Neuron (in vitro differentiated cells): ENCODE measurements at regions not wholly inside any gene's neighbourhood (a gene's known extent, or its start where the extent isn't known, plus 50 kb on each side); places are given as distances from the start of the nearest gene placed in this dataset.
"Not testable (repeated sequence)": the region's sequence is repeated elsewhere in the genome, so short reads cannot be mapped to it uniquely, and the experiment has no call there.

Source experiments
- H2AFZ ChIP-seq: one replicate; pipeline ENCODE4 v1.6.1; 2013; ENCODE audit warnings: low read depth, mild to moderate bottlenecking, inconsistent platforms, low read length, moderate library complexity
- H3K27me3 ChIP-seq: one replicate; pipeline ENCODE4 v1.6.1; 2013; ENCODE audit warnings: low read length; ENCODE audit not compliant: insufficient read depth
- H3K36me3 ChIP-seq: one replicate; pipeline ENCODE4 v1.6.1; 2013; ENCODE audit warnings: low read length; ENCODE audit not compliant: insufficient read depth
- H3K4me1 ChIP-seq: one replicate; pipeline ENCODE4 v1.6.1; 2013; ENCODE audit warnings: low read length; ENCODE audit not compliant: insufficient read depth
- H3K4me3 ChIP-seq: 2 replicates; pipeline ENCODE4 v1.5.1; 2013; ENCODE audit warnings: mild to moderate bottlenecking, low read length, moderate library complexity
- H3K9me3 ChIP-seq: one replicate; pipeline ENCODE4 v1.6.1; 2013; ENCODE audit warnings: low read length

DNA sequence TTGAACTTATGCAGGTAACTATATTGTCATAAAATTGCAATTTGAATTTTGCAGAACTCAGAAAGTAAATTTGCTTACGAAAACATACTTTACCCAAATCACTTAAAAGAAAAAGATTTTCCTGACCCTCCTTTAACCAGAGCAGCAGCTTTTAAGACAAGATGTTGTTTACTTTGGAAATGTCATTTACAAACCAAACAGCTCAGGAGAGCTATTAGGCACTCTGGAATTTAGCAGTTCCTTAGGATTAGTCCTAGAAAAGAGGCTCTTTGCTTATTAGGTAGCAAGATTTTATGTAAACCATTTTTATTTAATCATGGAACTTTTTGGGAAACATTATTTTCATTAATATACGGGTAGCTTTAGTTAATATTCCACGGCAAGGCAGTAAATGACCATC is 765.7 kb upstream of the POU3F4 start:
- H3K9me3 ChIP-seq = no peaks in the 10 kb centered on the region
- H3K27me3 ChIP-seq = no peaks in the 10 kb centered on the region
- H3K36me3 ChIP-seq = no peaks in the 10 kb centered on the region
- no peak overlapping the region for H3K4me3 ChIP-seq
- H2AFZ ChIP-seq = no peak overlapping the region
- no peaks in the 10 kb centered on the region for H3K4me1 ChIP-seq

DNA sequence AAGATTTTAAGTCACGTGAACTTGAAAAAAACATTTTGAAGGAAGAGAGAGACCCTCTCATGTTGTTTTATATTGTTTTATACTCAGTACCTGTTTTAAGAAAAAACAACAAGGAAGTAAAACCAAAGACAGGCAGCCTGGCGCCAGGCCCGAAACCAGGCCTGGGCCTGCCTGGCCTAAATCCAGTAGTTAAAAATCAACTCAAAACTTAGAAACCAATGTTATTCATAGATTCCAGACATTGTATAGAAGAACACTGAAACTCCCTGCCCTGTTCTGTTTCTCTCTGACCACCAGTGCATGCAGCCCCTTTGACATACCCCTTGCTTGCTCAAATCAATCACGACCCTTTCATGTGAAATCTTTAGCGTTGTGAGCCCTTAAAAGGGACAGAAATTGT is 762.4 kb upstream of the POU3F4 start:
- H3K4me1 ChIP-seq, H3K4me3 ChIP-seq: not testable (repeated sequence)

DNA sequence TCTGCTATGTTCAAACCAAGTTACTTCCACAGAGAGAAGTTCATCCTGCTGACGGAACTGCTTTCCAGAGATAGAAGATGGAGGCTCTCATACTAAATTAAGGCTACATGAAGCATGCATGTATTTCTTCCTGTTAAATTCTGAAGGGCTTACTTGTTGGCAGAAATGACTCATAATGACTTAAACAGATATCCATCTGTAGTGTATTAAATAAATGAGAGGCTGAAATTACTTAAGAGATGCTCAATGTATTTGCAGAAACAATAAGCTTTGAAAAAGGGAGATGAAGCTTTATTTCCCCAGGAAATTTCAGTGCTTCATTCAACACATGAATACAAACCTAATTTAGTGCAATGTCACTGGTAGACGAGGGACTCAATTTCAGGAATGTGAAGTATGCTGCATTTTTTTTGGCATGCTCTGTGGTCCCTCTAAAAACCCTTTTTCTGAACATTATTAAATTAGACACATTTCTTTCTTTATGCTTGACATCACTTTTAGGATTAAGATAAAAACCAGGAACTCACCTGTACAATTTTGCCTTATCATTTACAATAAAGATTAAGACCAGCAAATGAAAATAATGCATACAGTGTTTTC is 759.1 kb upstream of the POU3F4 start:
- Histone ChIP-seq H3K27me3 (no peaks in the 10 kb centered on the region), H3K4me3 (no peak overlapping the region), H3K4me1 (no peaks in the 10 kb centered on the region), H2AFZ (no peak overlapping the region), H3K36me3 (no peaks in the 10 kb centered on the region), H3K9me3 (no peaks in the 10 kb centered on the region)

More for the DNA sequence above, 762.4 kb upstream of the POU3F4 start:
- not testable (repeated sequence) for H3K9me3 ChIP-seq, H3K36me3 ChIP-seq, H2AFZ ChIP-seq, H3K27me3 ChIP-seq

GRCh38 chrX:82756272-82756671 is 751.8 kb upstream of the POU3F4 start:
- no peak overlapping the region for H3K4me3 ChIP-seq
- no peaks in the 10 kb centered on the region for H3K4me1 ChIP-seq
- H3K27me3 ChIP-seq = no peaks in the 10 kb centered on the region
- no peaks in the 10 kb centered on the region for H3K9me3 ChIP-seq
- no peaks in the 10 kb centered on the region for H3K36me3 ChIP-seq
- no peak overlapping the region for H2AFZ ChIP-seq

DNA sequence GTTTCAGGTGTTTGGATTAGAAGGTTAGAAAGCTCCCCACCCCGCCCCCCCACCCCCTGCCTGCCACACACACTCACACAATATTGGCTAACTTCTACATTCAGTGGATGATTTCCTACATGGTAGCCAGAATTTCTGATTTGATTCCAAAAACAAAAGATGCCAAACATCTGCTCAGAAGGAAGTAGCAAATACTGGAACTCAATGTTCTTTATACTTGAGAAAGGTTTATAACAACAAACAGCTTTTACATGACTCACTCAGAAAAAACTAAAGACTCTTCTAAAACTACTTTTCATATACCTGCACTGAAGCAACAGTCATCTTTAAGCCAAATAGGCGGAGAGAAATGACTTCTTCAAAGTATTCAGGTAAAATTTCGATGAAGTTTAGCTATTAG is 750.5 kb upstream of the POU3F4 start:
- no peak overlapping the region for H3K4me3 ChIP-seq

DNA sequence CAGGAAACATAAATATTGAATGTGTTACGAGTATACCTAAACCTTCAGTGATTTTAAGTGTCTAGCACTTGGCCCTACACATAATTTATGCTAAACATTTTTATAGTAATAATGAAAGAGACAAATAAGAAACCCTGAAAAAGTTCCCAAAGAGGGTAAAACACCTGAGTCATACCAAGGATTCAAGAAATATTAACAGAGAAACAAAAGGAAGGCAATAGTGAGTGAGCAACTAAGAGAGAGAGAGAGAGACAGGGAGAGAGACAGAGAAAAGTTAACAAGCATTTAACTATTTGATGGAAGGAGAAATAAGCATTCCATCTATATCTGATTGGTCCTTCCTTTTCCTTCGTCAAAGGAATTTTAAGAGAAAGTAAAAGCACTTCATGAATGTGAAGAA is 743.6 kb upstream of the POU3F4 start:
- Histone ChIP-seq H3K9me3 (no peaks in the 10 kb centered on the region), H2AFZ (no peak overlapping the region), H3K4me3 (no peak overlapping the region), H3K27me3 (no peaks in the 10 kb centered on the region), H3K4me1 (no peaks in the 10 kb centered on the region), H3K36me3 (no peaks in the 10 kb centered on the region)

More for the DNA sequence above, 750.5 kb upstream of the POU3F4 start:
- H3K27me3 ChIP-seq = no peaks in the 10 kb centered on the region
- H3K36me3 ChIP-seq = no peaks in the 10 kb centered on the region
- no peaks in the 10 kb centered on the region for H3K9me3 ChIP-seq
- H2AFZ ChIP-seq = no peak overlapping the region
- no peaks in the 10 kb centered on the region for H3K4me1 ChIP-seq

DNA sequence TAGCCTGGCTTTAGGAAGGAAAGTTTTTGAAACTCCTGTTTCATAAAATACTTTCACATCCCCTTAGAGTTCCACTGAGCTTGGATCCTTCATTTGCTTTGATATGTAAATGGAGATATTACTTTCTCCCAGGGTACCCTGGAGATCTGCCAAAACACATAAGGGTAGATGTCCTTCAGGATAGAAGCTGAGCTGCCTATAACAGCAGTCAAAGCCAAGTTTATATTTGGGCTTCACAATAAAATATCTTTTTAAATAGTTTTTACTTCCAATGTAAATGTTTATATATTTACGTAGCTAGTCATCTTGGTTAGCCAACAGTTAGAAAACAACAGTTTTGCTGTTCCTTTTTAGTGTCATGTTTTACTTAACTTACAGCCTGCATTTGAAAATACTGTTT is 742.3 kb upstream of the POU3F4 start:
- no peaks in the 10 kb centered on the region for H3K36me3 ChIP-seq
- no peak overlapping the region for H3K4me3 ChIP-seq
- no peaks in the 10 kb centered on the region for H3K27me3 ChIP-seq
- no peaks in the 10 kb centered on the region for H3K9me3 ChIP-seq
- no peak overlapping the region for H2AFZ ChIP-seq
- no peaks in the 10 kb centered on the region for H3K4me1 ChIP-seq

- Histone ChIP-seq H2AFZ (no peak overlapping the region), H3K27me3 (no peaks in the 10 kb centered on the region), H3K36me3 (no peaks in the 10 kb centered on the region), H3K4me3 (no peak overlapping the region), H3K9me3 (no peaks in the 10 kb centered on the region), H3K4me1 (no peaks in the 10 kb centered on the region)
These were observed 732.7 kb upstream of the POU3F4 start for GRCh38 chrX:82775426-82775825.

GRCh38 chrX:82782014-82782413 is 726.1 kb upstream of the POU3F4 start:
- Histone ChIP-seq H3K36me3 (no peaks in the 10 kb centered on the region), H2AFZ (no peak overlapping the region), H3K4me1 (no peaks in the 10 kb centered on the region), H3K27me3 (no peaks in the 10 kb centered on the region), H3K9me3 (no peaks in the 10 kb centered on the region), H3K4me3 (no peak overlapping the region)

DNA sequence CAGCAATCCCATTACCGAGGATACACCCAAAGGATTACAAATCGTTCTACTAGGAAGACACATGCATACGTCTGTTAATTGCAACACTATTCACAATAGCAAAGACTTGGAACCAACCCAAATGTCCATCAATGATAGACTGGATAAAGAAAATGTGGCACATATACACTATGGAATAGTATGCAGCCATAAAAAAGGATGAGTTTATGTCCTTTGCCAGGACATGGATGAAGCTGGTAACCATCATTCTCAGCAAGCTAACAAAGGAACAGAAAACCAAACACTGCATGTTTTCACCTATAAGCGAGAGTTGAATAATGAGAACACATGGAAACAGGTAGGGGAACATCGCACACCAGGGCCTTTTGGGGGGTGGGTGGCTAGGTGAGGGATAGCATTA is 695.2 kb upstream of the POU3F4 start:
- H3K9me3 ChIP-seq, H3K4me3 ChIP-seq, H3K27me3 ChIP-seq, H2AFZ ChIP-seq, H3K4me1 ChIP-seq, H3K36me3 ChIP-seq: not testable (repeated sequence)

GRCh38 chrX:82813671-82814078 is 694.4 kb upstream of the POU3F4 start:
- Histone ChIP-seq H3K27me3 (no peaks in the 10 kb centered on the region), H3K36me3 (no peaks in the 10 kb centered on the region), H3K4me1 (no peaks in the 10 kb centered on the region), H3K4me3 (no peak overlapping the region), H3K9me3 (no peaks in the 10 kb centered on the region), H2AFZ (no peak overlapping the region)

DNA sequence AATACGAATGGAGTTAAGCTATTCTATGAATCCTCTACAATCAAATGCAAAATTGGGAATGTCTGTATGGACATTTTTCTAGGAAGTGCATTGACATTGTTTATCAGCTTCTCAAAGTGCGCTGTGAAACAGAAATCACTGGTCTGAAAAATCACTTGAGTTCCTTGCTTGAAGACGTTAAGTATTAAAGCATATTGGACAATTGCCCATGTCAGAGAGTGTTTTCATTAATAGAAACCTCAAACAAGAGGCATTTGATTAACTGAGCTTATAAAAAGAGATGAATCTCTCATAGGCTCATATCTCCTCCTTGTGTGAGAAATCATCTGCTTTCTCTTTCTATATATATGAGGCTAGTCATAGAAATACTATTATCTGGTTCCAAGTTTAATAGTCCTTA is 692.1 kb upstream of the POU3F4 start:
- Histone ChIP-seq H2AFZ (no peak overlapping the region), H3K4me1 (no peaks in the 10 kb centered on the region), H3K4me3 (no peak overlapping the region), H3K36me3 (no peaks in the 10 kb centered on the region), H3K9me3 (no peaks in the 10 kb centered on the region), H3K27me3 (no peaks in the 10 kb centered on the region)

DNA sequence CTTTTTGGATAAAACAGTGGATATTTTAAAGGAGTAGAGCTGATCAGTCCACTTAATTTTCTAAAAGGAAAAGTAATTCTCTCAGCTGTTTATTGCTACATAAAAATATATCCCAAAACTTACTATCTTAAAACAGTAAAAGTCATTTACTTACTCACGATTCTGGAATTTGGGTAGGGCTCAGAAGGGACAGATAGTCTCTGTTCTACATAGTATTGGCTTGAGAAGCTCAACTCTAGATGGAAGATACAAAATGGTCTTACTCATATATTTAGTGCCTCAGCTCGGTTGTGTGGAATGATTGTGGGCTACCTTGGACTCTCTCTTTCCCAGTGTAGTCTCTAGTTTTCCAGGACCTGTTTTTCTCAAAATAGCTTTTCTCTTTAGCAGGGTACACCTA is 691.5 kb upstream of the POU3F4 start:
- H2AFZ ChIP-seq = no peak overlapping the region
- no peaks in the 10 kb centered on the region for H3K27me3 ChIP-seq
- H3K9me3 ChIP-seq = no peaks in the 10 kb centered on the region

GRCh38 chrX:82842286-82842685 is 665.8 kb upstream of the POU3F4 start:
- Histone ChIP-seq H3K9me3 (no peaks in the 10 kb centered on the region), H3K36me3 (no peaks in the 10 kb centered on the region)

More for the DNA sequence above, 691.5 kb upstream of the POU3F4 start:
- Histone ChIP-seq H3K4me3 (no peak overlapping the region), H3K4me1 (no peaks in the 10 kb centered on the region), H3K36me3 (no peaks in the 10 kb centered on the region)

More at GRCh38 chrX:82842286-82842685, 665.8 kb upstream of the POU3F4 start:
- Histone ChIP-seq H3K4me1 (no peaks in the 10 kb centered on the region), H3K27me3 (no peaks in the 10 kb centered on the region), H2AFZ (no peak overlapping the region), H3K4me3 (no peak overlapping the region)
